K562 (cell line): ENCODE measurements at regions not wholly inside any gene's neighbourhood (a gene's known extent, or its start where the extent isn't known, plus 50 kb on each side); places are given as distances from the start of the nearest gene placed in this dataset.
A peak's percentile ranks its signal among the peaks of the same experiment; 100 is the strongest.

Experiments used
- ATF1 ChIP-seq, 2 experiments: fragments of 450-650 bp in 1 of 2; IDR thresholded peaks; 2 replicates each; pipeline ENCODE4 v1.6.1; 2016; ENCODE audit warnings: missing compliant biosample characterization in 1 of 2, missing genetic modification characterization in 1 of 2
- CBFA2T3 ChIP-seq: fragments of 450-650 bp; IDR thresholded peaks from 2 replicates; pipeline ENCODE4 v1.6.1; 2017
- CHD4 ChIP-seq: fragments of 200-600 bp; sonication (generic); IDR thresholded peaks from 3 replicates; pipeline ENCODE4 v1.6.1; 2012; ENCODE audit warnings: low read depth, mild to moderate bottlenecking, mixed read lengths, low read length, inconsistent platforms; ENCODE audit not compliant: insufficient read depth, insufficient replicate concordance, poor library complexity, severe bottlenecking
- DPF2 ChIP-seq: fragments of 450-650 bp; IDR thresholded peaks from 2 replicates; pipeline ENCODE4 v1.6.1; 2016
- KDM1A ChIP-seq, 2 experiments: fragments of 450-650 bp; IDR thresholded peaks; 2 replicates each; pipeline ENCODE4 v1.6.1; 2016; ENCODE audit warnings: mild to moderate bottlenecking in 2 of 2
- KHSRP ChIP-seq: fragments of 450-650 bp; IDR thresholded peaks from 2 replicates; pipeline ENCODE4 v1.6.1; 2017
- MBD2 ChIP-seq: sonication (generic); IDR thresholded peaks from 2 replicates; pipeline ENCODE4 v1.6.1; 2016; ENCODE audit warnings: low read depth, borderline replicate concordance
- NCOR1 ChIP-seq: fragments of 450-650 bp; IDR thresholded peaks from 2 replicates; pipeline ENCODE4 v1.6.1; 2016; ENCODE audit warnings: mild to moderate bottlenecking, moderate library complexity
- PML ChIP-seq: IDR thresholded peaks from 2 replicates; pipeline ENCODE4 v1.6.1; 2012; ENCODE audit warnings: low read length, inconsistent platforms
- RCOR1 ChIP-seq, 2 experiments: IDR thresholded peaks; 2 replicates each; pipeline ENCODE4 v1.6.1; 2012; ENCODE audit warnings: low read depth in 2 of 2, low read length in 2 of 2, borderline replicate concordance in 1 of 2, improper control_type of control experiment in 1 of 2
- SMARCE1 ChIP-seq: fragments of 450-650 bp; IDR thresholded peaks from 2 replicates; pipeline ENCODE4 v1.7.1; 2016; ENCODE audit warnings: mild to moderate bottlenecking
- SOX6 ChIP-seq: fragments of 450-650 bp; IDR thresholded peaks from 2 replicates; pipeline ENCODE4 v1.6.1; 2014; ENCODE audit warnings: mild to moderate bottlenecking
- TAF7 ChIP-seq: fragments of 450-650 bp; IDR thresholded peaks from 2 replicates; pipeline ENCODE4 v1.6.1; 2016; ENCODE audit warnings: missing genetic modification characterization, missing compliant biosample characterization
- TEAD4 ChIP-seq, 2 experiments: sonication (generic) in 1 of 2; formaldehyde crosslinking in 1 of 2; IDR thresholded peaks; 2 replicates each; pipeline versions ENCODE4 v1.6.1 to v1.8.0; 2012 to 2022; ENCODE audit warnings: borderline replicate concordance in 1 of 2, inconsistent platforms in 1 of 2, low read length in 1 of 2, mild to moderate bottlenecking in 1 of 2, missing genetic modification reagents in 1 of 2
- VEZF1 ChIP-seq: fragments of 200-800 bp; sonication (Bioruptor generic); IDR thresholded peaks from 2 replicates; pipeline ENCODE4 v1.6.1; 2017; ENCODE audit warnings: missing genetic modification characterization, missing compliant biosample characterization
- XRCC5 ChIP-seq: fragments of 200-400 bp; formaldehyde crosslinking; IDR thresholded peaks from 2 replicates; pipeline ENCODE4 v1.6.1; 2017; ENCODE audit warnings: low read depth, mild to moderate bottlenecking, low read length
- ZNF175 ChIP-seq: fragments of 200-800 bp; sonication (Bioruptor generic); IDR thresholded peaks from 2 replicates; pipeline ENCODE4 v1.6.1; 2016; ENCODE audit warnings: low read depth, mild to moderate bottlenecking, missing genetic modification characterization, missing compliant biosample characterization
- ZNF707 ChIP-seq: fragments of 250-450 bp; sonication (Bioruptor Pico); conservative IDR thresholded peaks from 2 replicates; pipeline ENCODE4 v1.8.0; 2022; ENCODE audit warnings: inconsistent platforms, mild to moderate bottlenecking, moderate library complexity

- no peak for TF ChIP-seq ZNF707 (CRISPR knock-in tag)
- TF ChIP-seq TEAD4 (IDR thresholded peaks at IDR 0.05; ENCODE audit: low read length), result peak; percentile 51; the same call in 1 of the 2 replicates
- no peak for TF ChIP-seq TEAD4 (CRISPR knock-in tag; IDR thresholded peaks at IDR 0.05; ENCODE audit: borderline replicate concordance)
- no peak for TF ChIP-seq ATF1 (CRISPR knock-in tag; IDR thresholded peaks at IDR 0.05)
- TF ChIP-seq ATF1 (tag; IDR thresholded peaks at IDR 0.05), result peak; percentile 43; the same call in 1 of the 2 replicates
- peak; percentile 56 to 60; a peak in 2 of 4 replicates for TF ChIP-seq KDM1A (IDR thresholded peaks at IDR 0.05)
- no peak for TF ChIP-seq VEZF1 (CRISPR knock-in tag)
- peak; percentile 50; the same call in 1 of the 2 replicates for TF ChIP-seq SMARCE1
- TF ChIP-seq CHD4, result no peak
- peak; percentile 42; the same call in 1 of the 2 replicates for TF ChIP-seq NCOR1
- no peak for TF ChIP-seq TAF7 (tag)
- TF ChIP-seq XRCC5, result no peak
- no peak for TF ChIP-seq KHSRP
- peak in 1 of 2 experiments; percentile 77; a peak in 2 of 4 replicates for TF ChIP-seq RCOR1 (IDR thresholded peaks at IDR 0.05; ENCODE audit: borderline replicate concordance in 1 of 2, low read depth in 2 of 2, low read length in 2 of 2)
- TF ChIP-seq DPF2, result peak; percentile 63; the same call in 1 of the 2 replicates
- no peak for TF ChIP-seq PML
- peak; percentile 48; the same call in 1 of the 2 replicates for TF ChIP-seq ZNF175 (CRISPR knock-in tag)
- no peak for TF ChIP-seq MBD2
- peak; percentile 68 for TF ChIP-seq CBFA2T3
- peak; percentile 86 for TF ChIP-seq SOX6
Measured at GRCh38 chr12:88306471-88307069, 164.5 kb downstream of the TMTC3 start (continued).
